Activated naive CD8-positive, alpha-beta T cell (primary cell): ENCODE measurements at regions not wholly inside any gene's neighbourhood (a gene's known extent, or its start where the extent isn't known, plus 50 kb on each side); places are given as distances from the start of the nearest gene placed in this dataset.

Experiments used
- H3K27ac Mint-ChIP-seq: one replicate; pipeline ENCODE4 v1.8.0; 2021; ENCODE audit warnings: mixed read lengths
- H3K27me3 Mint-ChIP-seq: one replicate; pipeline ENCODE4 v1.8.0; 2021; ENCODE audit warnings: mixed read lengths
- H3K36me3 Mint-ChIP-seq: one replicate; pipeline ENCODE4 v1.8.0; 2021; ENCODE audit warnings: mixed read lengths
- H3K4me1 Mint-ChIP-seq: one replicate; pipeline ENCODE4 v1.8.0; 2021; ENCODE audit warnings: low read depth, mixed read lengths
- H3K4me3 Mint-ChIP-seq: one replicate; pipeline ENCODE4 v1.8.0; 2021; ENCODE audit warnings: mild to moderate bottlenecking, mixed read lengths
- H3K9me3 Mint-ChIP-seq: one replicate; pipeline ENCODE4 v1.8.0; 2021; ENCODE audit warnings: low read depth, mixed read lengths

DNA sequence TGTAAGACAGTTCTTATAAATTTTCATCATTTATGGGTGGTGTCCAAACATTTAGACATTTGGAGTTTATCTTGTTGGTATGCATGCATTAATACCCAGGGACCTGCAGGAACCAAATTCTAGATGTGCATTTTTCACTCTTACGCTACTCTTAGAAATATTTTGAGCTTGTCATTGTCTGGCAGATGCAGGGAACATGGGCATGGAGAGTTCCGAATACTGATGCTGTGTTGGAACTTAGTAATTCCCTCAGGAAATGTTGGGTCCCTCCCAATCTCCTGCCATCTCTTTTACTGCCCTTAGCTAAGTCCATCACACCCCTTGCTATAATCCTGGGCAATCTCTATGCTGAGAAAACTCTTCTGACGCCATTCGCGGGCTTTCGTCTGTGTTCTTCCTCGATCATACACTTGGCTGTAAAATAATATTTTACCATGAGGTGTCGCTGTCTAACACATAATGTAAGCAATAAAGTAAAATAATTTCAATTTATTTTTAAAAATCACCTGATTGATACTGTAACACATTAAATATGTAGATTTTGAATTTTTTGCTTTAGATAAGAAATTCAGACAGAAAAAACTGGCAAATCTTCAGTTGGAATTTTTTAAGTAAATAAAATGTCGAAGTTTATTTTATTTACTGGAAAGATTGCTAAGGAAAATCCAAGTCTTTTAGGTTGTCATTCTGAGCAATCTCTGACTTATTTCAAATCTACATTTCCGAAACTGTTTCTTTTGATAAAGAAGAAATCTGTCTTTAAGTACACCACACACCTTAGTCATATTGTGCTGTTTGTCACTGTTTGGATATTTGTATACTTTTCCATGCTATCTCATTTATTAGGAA lies 304.1 kb upstream of the SSTR1 start:
- peaks cover 14% of the 10 kb centered on the region for H3K27me3 Mint-ChIP-seq
- H3K9me3 Mint-ChIP-seq: no peaks in the 10 kb centered on the region
- no peaks in the 10 kb centered on the region for H3K36me3 Mint-ChIP-seq
- H3K27ac Mint-ChIP-seq: no peak overlapping the region
- no peak overlapping the region for H3K4me3 Mint-ChIP-seq
- H3K4me1 Mint-ChIP-seq: no peaks in the 10 kb centered on the region

- Mint-ChIP-seq H3K9me3 (no peaks in the 10 kb centered on the region), H3K27ac (no peak overlapping the region), H3K36me3 (no peaks in the 10 kb centered on the region), H3K27me3 (peaks cover 2% of the 10 kb centered on the region), H3K4me3 (no peak overlapping the region), H3K4me1 (no peaks in the 10 kb centered on the region)
These were observed 283.1 kb upstream of the SSTR1 start for GRCh38 chr14:37924622-37925021.

DNA sequence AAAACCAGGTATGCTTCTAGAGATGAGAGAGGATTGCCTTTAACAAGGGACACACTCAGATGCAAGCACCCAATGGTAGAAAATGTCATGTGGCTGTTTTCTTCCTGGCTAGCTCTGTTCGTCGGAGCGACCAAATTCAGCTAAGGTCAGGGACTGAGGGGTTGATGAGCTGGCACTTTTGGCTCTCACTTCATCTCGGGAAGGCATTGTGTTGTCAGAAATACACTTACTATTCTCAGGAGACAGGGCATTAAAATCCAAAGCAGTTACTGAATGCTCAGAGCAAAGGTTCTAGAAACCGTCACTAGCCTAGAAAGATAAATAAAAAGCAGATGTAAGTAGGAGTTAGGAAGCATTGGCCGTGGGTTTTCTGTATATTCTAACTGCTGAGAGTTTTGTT lies 275.7 kb upstream of the SSTR1 start:
- H3K36me3 Mint-ChIP-seq: no peaks in the 10 kb centered on the region
- H3K4me3 Mint-ChIP-seq: no peak overlapping the region
- H3K27ac Mint-ChIP-seq: no peak overlapping the region
- peaks cover 7% of the 10 kb centered on the region for H3K27me3 Mint-ChIP-seq
- no peaks in the 10 kb centered on the region for H3K9me3 Mint-ChIP-seq
- no peaks in the 10 kb centered on the region for H3K4me1 Mint-ChIP-seq

DNA sequence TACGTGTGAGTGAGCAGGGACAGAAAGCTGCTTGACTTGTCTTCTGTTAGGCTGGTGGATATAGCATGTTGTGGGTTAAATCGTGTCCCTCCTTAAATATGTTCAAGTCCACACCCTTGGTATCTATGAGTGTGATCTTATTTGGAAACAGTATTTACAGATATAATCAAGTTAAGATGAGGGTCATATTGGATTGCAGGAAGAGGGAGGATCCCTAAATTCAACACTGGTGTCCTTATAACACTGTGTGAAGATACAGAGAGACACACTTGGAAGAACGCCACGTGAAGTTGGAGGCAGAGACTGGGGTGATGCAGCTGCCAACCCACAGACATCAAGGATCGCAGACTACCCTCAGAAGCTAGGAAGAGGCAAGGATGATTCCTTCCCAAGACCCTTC lies 275.2 kb upstream of the SSTR1 start:
- Mint-ChIP-seq H3K4me1 (no peaks in the 10 kb centered on the region), H3K27me3 (peaks cover 8% of the 10 kb centered on the region), H3K27ac (no peak overlapping the region), H3K4me3 (no peak overlapping the region), H3K9me3 (no peaks in the 10 kb centered on the region), H3K36me3 (no peaks in the 10 kb centered on the region)

DNA sequence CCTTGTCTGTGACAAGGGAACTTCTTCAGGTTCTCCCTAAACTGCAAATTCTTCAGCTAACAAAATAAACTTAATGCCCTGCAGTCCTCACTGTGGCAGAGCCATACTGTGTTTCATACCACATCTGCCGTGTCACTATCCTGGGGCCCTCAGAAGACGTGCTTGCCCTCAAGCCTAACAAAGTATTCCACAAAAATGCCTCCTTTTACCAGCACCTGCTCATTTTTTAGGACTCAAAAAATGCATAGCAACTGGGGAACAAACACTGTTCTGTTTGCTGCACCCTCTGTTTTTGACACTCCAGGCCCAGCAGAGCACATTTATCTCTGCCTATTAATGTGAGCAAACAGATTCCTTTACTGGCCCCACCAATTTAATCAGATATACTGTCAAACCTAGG lies 270.7 kb upstream of the SSTR1 start:
- Mint-ChIP-seq H3K36me3 (no peaks in the 10 kb centered on the region), H3K27me3 (peaks cover 9% of the 10 kb centered on the region), H3K27ac (no peak overlapping the region), H3K4me1 (no peaks in the 10 kb centered on the region), H3K4me3 (no peak overlapping the region), H3K9me3 (no peaks in the 10 kb centered on the region)

DNA sequence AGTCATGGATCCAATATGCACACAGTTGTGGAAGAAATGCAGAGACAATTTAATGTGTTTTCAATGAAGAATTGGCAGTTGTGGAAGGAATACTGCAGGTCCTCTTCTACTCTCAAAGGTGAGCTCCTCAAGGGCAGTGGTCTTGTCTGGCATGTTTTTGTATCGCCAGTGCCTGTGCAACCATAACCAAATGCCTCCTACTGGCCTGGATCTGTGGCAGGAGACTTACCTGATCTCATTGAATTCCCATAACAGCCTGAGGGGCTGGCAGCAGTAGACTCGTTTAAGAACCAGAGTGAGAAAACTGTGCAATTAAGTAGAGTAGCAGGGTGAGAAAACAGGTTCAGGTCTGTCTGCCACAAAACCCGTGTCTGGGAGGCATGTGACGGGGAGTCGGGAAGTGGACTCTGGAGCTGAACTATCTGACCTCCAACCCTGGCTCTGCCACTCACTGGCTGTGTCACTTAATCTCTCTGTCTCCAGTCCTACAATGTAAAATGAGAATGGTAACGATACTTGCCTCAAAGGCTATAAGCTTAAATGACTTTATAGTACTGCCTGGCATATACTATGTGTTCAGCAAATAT lies 268.2 kb upstream of the SSTR1 start:
- peaks cover 6% of the 10 kb centered on the region for H3K27me3 Mint-ChIP-seq
- H3K27ac Mint-ChIP-seq: no peak overlapping the region
- H3K4me3 Mint-ChIP-seq: no peak overlapping the region
- no peaks in the 10 kb centered on the region for H3K9me3 Mint-ChIP-seq
- no peaks in the 10 kb centered on the region for H3K36me3 Mint-ChIP-seq
- H3K4me1 Mint-ChIP-seq: no peaks in the 10 kb centered on the region

DNA sequence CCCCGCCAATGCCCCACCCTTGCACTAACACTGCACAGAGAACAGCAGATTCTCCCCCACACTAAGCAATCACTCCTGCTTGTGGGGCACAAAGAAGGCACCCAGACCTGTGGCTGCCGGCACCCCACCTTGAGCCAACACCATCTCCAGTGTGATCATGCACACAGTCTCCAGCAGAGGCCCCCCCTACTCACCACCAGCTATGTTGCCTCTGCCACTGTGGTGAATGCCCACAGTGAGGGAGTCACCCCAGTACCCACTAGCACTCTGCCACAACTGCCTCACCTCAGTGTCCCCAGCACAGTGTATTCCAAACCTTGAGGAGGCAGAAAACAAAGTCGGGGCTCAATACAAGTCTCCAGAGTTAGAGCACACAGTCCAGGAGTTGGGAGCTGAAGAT lies 261.7 kb upstream of the SSTR1 start:
- Mint-ChIP-seq H3K4me3 (no peak overlapping the region), H3K4me1 (no peaks in the 10 kb centered on the region), H3K9me3 (peaks cover 16% of the 10 kb centered on the region), H3K27me3 (peaks cover 2% of the 10 kb centered on the region), H3K27ac (no peak overlapping the region), H3K36me3 (no peaks in the 10 kb centered on the region)

GRCh38 chr14:37946819-37947218 lies 260.9 kb upstream of the SSTR1 start:
- Mint-ChIP-seq H3K4me1 (no peaks in the 10 kb centered on the region), H3K36me3 (no peaks in the 10 kb centered on the region), H3K27me3 (no peaks in the 10 kb centered on the region), H3K27ac (no peak overlapping the region), H3K9me3 (peaks cover 16% of the 10 kb centered on the region), H3K4me3 (no peak overlapping the region)

DNA sequence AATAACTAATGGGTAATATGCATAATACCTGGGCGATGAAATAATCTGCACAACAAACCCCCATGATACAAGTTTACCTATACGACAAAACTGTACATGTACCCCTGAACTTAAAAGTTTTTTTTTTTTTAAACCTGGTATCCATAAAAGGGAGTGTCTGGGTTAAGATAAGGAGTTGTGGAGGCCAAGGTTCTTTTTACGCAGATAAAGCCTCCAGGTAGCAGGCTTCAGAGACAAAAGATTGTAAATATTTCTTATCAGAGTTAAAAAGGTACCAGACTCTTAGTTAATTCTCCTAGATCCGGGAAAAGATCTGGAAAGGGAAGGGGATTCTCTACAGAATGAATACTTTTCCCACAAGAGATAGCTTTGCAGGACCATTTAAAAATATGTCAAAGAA lies 259.4 kb upstream of the SSTR1 start:
- Mint-ChIP-seq H3K4me3 (no peak overlapping the region), H3K36me3 (no peaks in the 10 kb centered on the region), H3K27ac (no peak overlapping the region), H3K4me1 (no peaks in the 10 kb centered on the region), H3K9me3 (peaks cover 17% of the 10 kb centered on the region), H3K27me3 (no peaks in the 10 kb centered on the region)

DNA sequence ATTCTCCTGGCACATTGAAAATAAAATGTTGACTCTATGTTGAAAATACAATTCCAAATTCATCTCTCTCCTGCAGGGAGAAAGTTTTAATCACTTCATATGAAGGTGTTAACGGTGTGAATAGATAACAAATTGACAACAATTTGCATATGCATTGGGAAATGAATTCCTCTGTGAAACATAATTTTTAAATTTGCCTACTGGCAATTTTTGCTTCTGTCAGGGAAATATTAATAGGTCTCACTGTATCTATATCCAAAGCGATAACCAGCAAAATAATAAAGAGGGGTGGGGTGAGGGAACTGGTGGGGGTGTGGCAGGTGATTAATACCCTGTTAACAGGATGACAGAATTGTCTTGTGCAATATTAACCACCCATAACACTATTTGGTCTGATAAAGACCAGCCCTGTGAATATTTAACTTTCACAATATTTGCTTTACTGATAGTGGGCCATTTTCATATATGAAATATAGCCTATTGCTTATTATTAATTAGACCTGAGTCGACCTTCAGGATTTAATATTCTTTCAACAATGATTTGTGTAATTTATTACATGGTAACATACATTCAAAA lies 239.0 kb upstream of the SSTR1 start:
- Mint-ChIP-seq H3K9me3 (no peaks in the 10 kb centered on the region), H3K4me1 (peaks cover 11% of the 10 kb centered on the region), H3K27ac (no peak overlapping the region), H3K4me3 (no peak overlapping the region), H3K27me3 (peaks cover 6% of the 10 kb centered on the region), H3K36me3 (no peaks in the 10 kb centered on the region)

GRCh38 chr14:37969511-37969979 lies 238.2 kb upstream of the SSTR1 start:
- no peaks in the 10 kb centered on the region for H3K9me3 Mint-ChIP-seq
- no peak overlapping the region for H3K27ac Mint-ChIP-seq
- H3K4me1 Mint-ChIP-seq: peaks cover 11% of the 10 kb centered on the region
- no peaks in the 10 kb centered on the region for H3K36me3 Mint-ChIP-seq
- H3K27me3 Mint-ChIP-seq: peaks cover 5% of the 10 kb centered on the region
- H3K4me3 Mint-ChIP-seq: no peak overlapping the region

GRCh38 chr14:37970696-37971095 lies 237.0 kb upstream of the SSTR1 start:
- Mint-ChIP-seq H3K4me3 (no peak overlapping the region), H3K9me3 (no peaks in the 10 kb centered on the region), H3K27me3 (peaks cover 10% of the 10 kb centered on the region), H3K27ac (no peak overlapping the region), H3K36me3 (no peaks in the 10 kb centered on the region), H3K4me1 (peaks cover 11% of the 10 kb centered on the region)

GRCh38 chr14:37972941-37973887 lies 234.5 kb upstream of the SSTR1 start:
- peaks cover 11% of the 10 kb centered on the region for H3K4me1 Mint-ChIP-seq
- peaks cover 14% of the 10 kb centered on the region for H3K27me3 Mint-ChIP-seq
- no peaks in the 10 kb centered on the region for H3K36me3 Mint-ChIP-seq
- no peak overlapping the region for H3K27ac Mint-ChIP-seq
- H3K9me3 Mint-ChIP-seq: no peaks in the 10 kb centered on the region
- H3K4me3 Mint-ChIP-seq: no peak overlapping the region

DNA sequence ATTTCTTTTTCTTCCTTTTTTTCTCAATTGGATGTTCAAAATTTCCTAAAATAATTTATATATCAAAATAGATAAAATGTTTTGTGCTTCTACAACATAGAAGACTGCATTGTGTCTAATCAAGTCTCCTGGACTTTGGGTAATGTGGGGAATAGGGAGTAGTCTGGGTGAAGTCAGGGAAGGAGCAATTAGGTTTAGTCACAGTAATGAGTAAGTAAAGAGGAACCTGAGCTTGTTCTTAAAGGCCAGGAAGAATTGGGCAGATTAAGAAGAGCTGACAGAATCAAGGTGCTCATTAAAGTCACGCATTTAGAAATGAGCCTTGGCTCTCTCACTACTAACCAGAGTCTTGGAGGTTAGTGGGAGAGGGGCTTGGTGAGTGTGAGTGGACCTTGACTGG lies 233.3 kb upstream of the SSTR1 start:
- H3K4me3 Mint-ChIP-seq: no peak overlapping the region
- H3K36me3 Mint-ChIP-seq: no peaks in the 10 kb centered on the region
- H3K9me3 Mint-ChIP-seq: no peaks in the 10 kb centered on the region
- no peak overlapping the region for H3K27ac Mint-ChIP-seq
- H3K4me1 Mint-ChIP-seq: peaks cover 9% of the 10 kb centered on the region
- H3K27me3 Mint-ChIP-seq: peaks cover 11% of the 10 kb centered on the region

DNA sequence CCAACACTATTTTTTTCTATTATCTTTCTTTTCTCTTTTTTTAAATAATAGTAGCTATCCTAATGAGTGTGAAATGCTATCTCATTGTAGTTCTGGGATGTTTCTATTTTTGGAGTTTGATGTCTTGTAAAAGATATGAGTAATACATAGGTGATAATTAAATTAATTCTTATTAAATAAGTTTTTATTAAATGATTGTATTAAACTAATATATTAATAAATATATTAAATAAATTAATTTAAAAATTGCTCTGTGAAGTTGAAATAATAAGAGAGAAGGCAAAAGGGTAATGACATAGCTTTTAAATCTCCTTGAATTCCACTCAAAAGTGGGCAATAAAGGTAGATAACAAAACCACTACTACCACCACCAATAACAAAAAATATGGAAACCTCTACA lies 230.2 kb upstream of the SSTR1 start:
- Mint-ChIP-seq H3K27ac (no peak overlapping the region), H3K27me3 (peaks cover 10% of the 10 kb centered on the region), H3K36me3 (peaks cover 3% of the 10 kb centered on the region), H3K4me3 (no peak overlapping the region), H3K9me3 (peaks cover 9% of the 10 kb centered on the region), H3K4me1 (no peaks in the 10 kb centered on the region)
